B cell (primary cell): ENCODE measurements at regions not wholly inside any gene's neighbourhood (a gene's known extent, or its start where the extent isn't known, plus 50 kb on each side); places are given as distances from the start of the nearest gene placed in this dataset.

Experiments
- ATAC-seq: fragments of 200-7000 bp; cut with Tn5 transposase; one replicate; pipeline ENCODE4 v1.10.0; 2021; ENCODE audit warnings: low read depth, mild to moderate bottlenecking, moderate number of reproducible peaks, moderate library complexity
- CTCF ChIA-PET: fragments of 350-600 bp; sonication (Branson Sonifier 250); formaldehyde crosslinking; loops from one replicate; lab custom pipeline; 2021; ENCODE audit warnings: antibody characterized with exemption, inconsistent platforms; lab: Charles Lee
- POLR2A ChIA-PET: fragments of 350-600 bp; sonication (Branson Sonifier 250); formaldehyde crosslinking; loops from one replicate; lab custom pipeline; 2021; ENCODE audit warnings: antibody characterized with exemption; lab: Charles Lee
- DNase-seq: peaks from one replicate; pipeline ENCODE4 v3.0.0; 2013
- H2AFZ ChIP-seq: 2 replicates; pipeline ENCODE4 v1.6.1; 2012; ENCODE audit warnings: mild to moderate bottlenecking, low read depth, low read length; ENCODE audit not compliant: insufficient read depth, poor library complexity, severe bottlenecking
- H3K27ac ChIP-seq, 2 donors: 1 replicate in 1 of 2; 2 replicates in 1 of 2; pipeline ENCODE4 v1.5.1; 2012 to 2013; ENCODE audit warnings: low read length in 2 of 2, mild to moderate bottlenecking in 2 of 2, moderate library complexity in 1 of 2
- H3K27me3 ChIP-seq, 4 experiments: fragments of 200-600 bp in 1 of 4; sonication (generic) in 1 of 4; replicated peaks in 1 of 4; 1 replicate in 2 of 4; 2 replicates in 2 of 4; pipeline versions ENCODE4 v1.6.1 to v1.7.0; 2013 to 2016; ENCODE audit warnings: low read length in 3 of 4, mild to moderate bottlenecking in 2 of 4, mixed read lengths in 1 of 4, moderate library complexity in 1 of 4; ENCODE audit not compliant: insufficient read depth in 4 of 4, control insufficient read depth in 3 of 4; ENCODE audit errors: control extremely low read depth in 1 of 4
- H3K36me3 ChIP-seq, 2 experiments: replicated peaks in 1 of 2; 1 replicate in 1 of 2; 2 replicates in 1 of 2; pipeline versions ENCODE4 v1.6.1 to v1.7.1; 2013; ENCODE audit warnings: low read length in 1 of 2; ENCODE audit not compliant: insufficient read depth in 2 of 2, control insufficient read depth in 1 of 2; ENCODE audit errors: control extremely low read depth in 1 of 2, extremely low read depth in 1 of 2
- H3K4me1 ChIP-seq, 2 donors: fragments of 200-600 bp in 1 of 2; sonication (generic) in 1 of 2; 1 replicate in 1 of 2; 2 replicates in 1 of 2; pipeline versions ENCODE4 v1.5.1 to v1.6.1; 2013 to 2017; ENCODE audit warnings: low read length in 2 of 2; ENCODE audit not compliant: control insufficient read depth in 2 of 2, insufficient read depth in 2 of 2
- H3K4me2 ChIP-seq: replicated peaks from 2 replicates; pipeline ENCODE3; 2012; ENCODE audit warnings: mild to moderate bottlenecking, low read depth, low read length; ENCODE audit not compliant: poor library complexity, severe bottlenecking
- H3K4me3 ChIP-seq, 5 experiments: fragments of 200-600 bp in 1 of 5; sonication (generic) in 1 of 5; 1 replicate in 3 of 5; 2 replicates in 2 of 5; pipeline versions ENCODE4 v1.5.1 to v1.7.0; 2011 to 2016; ENCODE audit warnings: low read length in 4 of 5, mild to moderate bottlenecking in 4 of 5, low read depth in 2 of 5, control low read depth in 1 of 5, moderate library complexity in 1 of 5; ENCODE audit not compliant: insufficient read depth in 1 of 5; ENCODE audit errors: control extremely low read depth in 1 of 5, extremely low read depth in 1 of 5
- H3K79me2 ChIP-seq: fragments of 200-600 bp; sonication (generic); one replicate; pipeline ENCODE4 v1.6.0; 2016; ENCODE audit warnings: low read length; ENCODE audit not compliant: control insufficient read depth, insufficient read depth
- H3K9ac ChIP-seq: fragments of 200-600 bp; sonication (generic); 2 replicates; pipeline ENCODE4 v1.6.1; 2017; ENCODE audit warnings: mild to moderate bottlenecking, low read length, moderate library complexity
- H3K9me3 ChIP-seq, 3 donors: one replicate each; pipeline versions ENCODE4 v1.6.1 to v1.7.1; 2013; ENCODE audit warnings: low read length in 2 of 3; ENCODE audit not compliant: control insufficient read depth in 2 of 3, insufficient read depth in 1 of 3; ENCODE audit errors: control extremely low read depth in 1 of 3
- H4K20me1 ChIP-seq: 2 replicates; pipeline ENCODE4 v1.6.0; 2012; ENCODE audit warnings: mild to moderate bottlenecking, low read length; ENCODE audit not compliant: insufficient read depth, control insufficient read depth, poor library complexity, severe bottlenecking
- H3K27ac Mint-ChIP-seq: one replicate; pipeline ENCODE4 v1.8.0; 2021; ENCODE audit warnings: mixed read lengths
- H3K27me3 Mint-ChIP-seq: one replicate; pipeline ENCODE4 v1.8.0; 2021; ENCODE audit warnings: mixed read lengths
- H3K4me1 Mint-ChIP-seq: one replicate; pipeline ENCODE4 v1.8.0; 2021; ENCODE audit warnings: mixed read lengths
- H3K4me3 Mint-ChIP-seq: one replicate; pipeline ENCODE4 v1.8.0; 2021; ENCODE audit warnings: mixed read lengths
- H3K9me3 Mint-ChIP-seq: one replicate; pipeline ENCODE4 v1.8.0; 2022; ENCODE audit warnings: mixed read lengths; ENCODE audit not compliant: insufficient read depth
- EZH2 ChIP-seq: IDR thresholded peaks from 2 replicates; pipeline ENCODE4 v1.6.1; 2012; ENCODE audit warnings: borderline replicate concordance, low read depth, mild to moderate bottlenecking, moderate library complexity, low read length; ENCODE audit not compliant: insufficient read depth, poor library complexity, severe bottlenecking
- WGBS: methylation state at CpG from one replicate; pipeline ENCODE4 v1.1.5; 2013; ENCODE audit warnings: missing lambda C conversion rate; ENCODE audit not compliant: insufficient coverage; 5-methylcytosine and 5-hydroxymethylcytosine counted together
- intact Hi-C: fragments of 100-400 bp; cut with micrococcal nuclease; formaldehyde crosslinking; loops from one replicate; pipeline ENCODE4 v1.10.0; 2022
- TF ChIP-seq, protein P1 (sequence below): fragments of 200-600 bp; IDR thresholded peaks from one replicate; pipeline ENCODE4 v1.8.0; 2022; ENCODE audit warnings: antibody characterized with exemption, mild to moderate bottlenecking

DNA sequence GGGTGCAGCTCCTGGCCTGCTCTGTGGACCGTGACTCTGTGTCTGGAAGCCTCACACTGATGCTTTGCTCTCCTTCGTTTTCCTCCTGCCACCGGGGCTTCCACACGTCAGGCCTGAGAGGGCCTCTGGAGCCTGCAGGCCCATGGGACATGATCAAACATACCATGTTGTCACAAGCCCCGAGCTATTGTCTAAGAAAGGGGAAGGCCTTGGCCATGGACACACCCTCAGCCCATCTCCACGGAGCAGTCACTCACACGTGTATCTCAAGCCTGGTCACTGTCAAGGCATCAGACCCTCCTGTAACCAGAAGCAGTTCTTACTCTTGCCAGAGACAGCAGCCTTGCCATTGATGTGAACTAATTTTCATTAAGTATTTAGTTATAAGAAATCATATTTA is 814.1 kb upstream of the SALL3 start:
- ChIA-PET POLR2A (no interaction called here), CTCF (no interaction called here)
- Histone ChIP-seq H3K4me3 (no peak overlapping the region), H3K27ac (no peak overlapping the region), H3K79me2 (no peaks in the 10 kb centered on the region), H3K9ac (no peak overlapping the region), H3K27me3 (no peaks in the 10 kb centered on the region), H3K9me3 (peaks cover 0 to 7% (median 0%) of the 10 kb centered on the region in 3 donors), H3K4me1 (no peaks in the 10 kb centered on the region), H2AFZ (no peak overlapping the region), H3K4me2 (no peak overlapping the region), H3K36me3 (no peaks in the 10 kb centered on the region), H4K20me1 (no peaks in the 10 kb centered on the region)
- H3K27me3 Mint-ChIP-seq = no peaks in the 10 kb centered on the region
- TF ChIP-seq, protein P1, sequence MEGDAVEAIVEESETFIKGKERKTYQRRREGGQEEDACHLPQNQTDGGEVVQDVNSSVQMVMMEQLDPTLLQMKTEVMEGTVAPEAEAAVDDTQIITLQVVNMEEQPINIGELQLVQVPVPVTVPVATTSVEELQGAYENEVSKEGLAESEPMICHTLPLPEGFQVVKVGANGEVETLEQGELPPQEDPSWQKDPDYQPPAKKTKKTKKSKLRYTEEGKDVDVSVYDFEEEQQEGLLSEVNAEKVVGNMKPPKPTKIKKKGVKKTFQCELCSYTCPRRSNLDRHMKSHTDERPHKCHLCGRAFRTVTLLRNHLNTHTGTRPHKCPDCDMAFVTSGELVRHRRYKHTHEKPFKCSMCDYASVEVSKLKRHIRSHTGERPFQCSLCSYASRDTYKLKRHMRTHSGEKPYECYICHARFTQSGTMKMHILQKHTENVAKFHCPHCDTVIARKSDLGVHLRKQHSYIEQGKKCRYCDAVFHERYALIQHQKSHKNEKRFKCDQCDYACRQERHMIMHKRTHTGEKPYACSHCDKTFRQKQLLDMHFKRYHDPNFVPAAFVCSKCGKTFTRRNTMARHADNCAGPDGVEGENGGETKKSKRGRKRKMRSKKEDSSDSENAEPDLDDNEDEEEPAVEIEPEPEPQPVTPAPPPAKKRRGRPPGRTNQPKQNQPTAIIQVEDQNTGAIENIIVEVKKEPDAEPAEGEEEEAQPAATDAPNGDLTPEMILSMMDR = no peak
- TF ChIP-seq EZH2 = no peak
- no peak overlapping the region for H3K27ac Mint-ChIP-seq
- H3K4me3 Mint-ChIP-seq = no peak overlapping the region
- H3K9me3 Mint-ChIP-seq = no peaks in the 10 kb centered on the region
- ATAC-seq = no peak
- H3K4me1 Mint-ChIP-seq = no peaks in the 10 kb centered on the region
- DNase-seq = no peak
- intact Hi-C loops = no loop called here
- WGBS = 78% methylated on average over 5 of the region's 7 CpGs

DNA sequence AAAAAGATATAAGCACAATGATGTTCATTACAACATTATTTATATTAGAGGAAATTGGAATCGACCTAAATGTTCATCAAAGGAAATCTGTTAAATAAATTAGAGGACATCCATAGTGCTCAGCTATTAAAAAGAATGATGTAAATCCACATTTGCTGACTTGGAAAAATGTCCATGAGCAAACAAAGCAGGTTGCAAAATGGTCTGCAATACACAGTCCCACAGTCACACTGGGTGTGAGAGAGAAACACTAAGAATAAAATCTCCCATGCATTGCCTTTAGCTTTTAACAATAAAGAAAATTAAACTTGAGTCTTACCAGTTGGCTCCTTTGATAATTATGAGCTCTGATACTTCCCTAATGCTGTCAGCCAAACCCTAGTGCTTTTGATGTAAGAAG is 811.1 kb upstream of the SALL3 start:
- Histone ChIP-seq H3K79me2 (no peaks in the 10 kb centered on the region), H3K4me2 (no peak overlapping the region), H3K4me3 (no peak overlapping the region), H3K36me3 (no peaks in the 10 kb centered on the region), H4K20me1 (no peaks in the 10 kb centered on the region), H3K4me1 (no peaks in the 10 kb centered on the region), H3K27me3 (no peaks in the 10 kb centered on the region), H3K27ac (no peak overlapping the region), H3K9me3 (peaks cover 0 to 7% (median 0%) of the 10 kb centered on the region in 3 donors), H3K9ac (no peak overlapping the region), H2AFZ (no peak overlapping the region)
- WGBS = no CpG with 5 or more reads among the region's 1 CpG
- no peaks in the 10 kb centered on the region for H3K4me1 Mint-ChIP-seq
- DNase-seq = no peak
- H3K27ac Mint-ChIP-seq = no peak overlapping the region
- TF ChIP-seq, protein P1 = no peak
- no peak for TF ChIP-seq EZH2
- no peaks in the 10 kb centered on the region for H3K9me3 Mint-ChIP-seq
- H3K27me3 Mint-ChIP-seq = no peaks in the 10 kb centered on the region
- H3K4me3 Mint-ChIP-seq = no peak overlapping the region
- ATAC-seq = no peak
- ChIA-PET CTCF (no interaction called here), POLR2A (no interaction called here)
- intact Hi-C loops = no loop called here
